NCI-H526 treated with DMSO at 0.1 percent for 48 hours (cell line): ENCODE measurements at regions not wholly inside any gene's neighbourhood (a gene's known extent, or its start where the extent isn't known, plus 50 kb on each side); places are given as distances from the start of the nearest gene placed in this dataset.
A peak's percentile ranks its signal among the peaks of the same experiment; 100 is the strongest.

Experiments used
- DNase-seq: peaks from one replicate; lab custom pipeline; 2025; lab: John Stamatoyannopoulos, UW

DNA sequence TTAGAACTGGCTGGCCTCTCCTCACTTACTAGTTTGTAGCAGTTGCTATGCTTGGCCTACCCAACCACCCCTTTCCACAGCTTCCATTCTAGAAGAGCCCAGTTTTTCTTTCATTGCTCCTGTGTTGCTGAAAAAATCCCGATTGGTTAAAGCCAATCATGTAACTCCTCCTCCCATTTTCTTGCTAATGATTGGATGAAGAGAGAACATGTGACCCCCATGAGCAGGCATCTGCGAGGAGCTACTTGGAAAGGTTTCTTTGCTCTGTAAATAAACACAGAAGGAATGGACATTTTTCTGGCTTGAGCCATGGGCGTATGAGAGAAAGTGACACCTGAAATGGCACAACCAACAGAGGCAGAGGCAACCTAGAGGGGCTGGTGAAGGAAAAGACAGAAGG is 773.8 kb upstream of the TBX3 start:
- DNase-seq: no peak

DNA sequence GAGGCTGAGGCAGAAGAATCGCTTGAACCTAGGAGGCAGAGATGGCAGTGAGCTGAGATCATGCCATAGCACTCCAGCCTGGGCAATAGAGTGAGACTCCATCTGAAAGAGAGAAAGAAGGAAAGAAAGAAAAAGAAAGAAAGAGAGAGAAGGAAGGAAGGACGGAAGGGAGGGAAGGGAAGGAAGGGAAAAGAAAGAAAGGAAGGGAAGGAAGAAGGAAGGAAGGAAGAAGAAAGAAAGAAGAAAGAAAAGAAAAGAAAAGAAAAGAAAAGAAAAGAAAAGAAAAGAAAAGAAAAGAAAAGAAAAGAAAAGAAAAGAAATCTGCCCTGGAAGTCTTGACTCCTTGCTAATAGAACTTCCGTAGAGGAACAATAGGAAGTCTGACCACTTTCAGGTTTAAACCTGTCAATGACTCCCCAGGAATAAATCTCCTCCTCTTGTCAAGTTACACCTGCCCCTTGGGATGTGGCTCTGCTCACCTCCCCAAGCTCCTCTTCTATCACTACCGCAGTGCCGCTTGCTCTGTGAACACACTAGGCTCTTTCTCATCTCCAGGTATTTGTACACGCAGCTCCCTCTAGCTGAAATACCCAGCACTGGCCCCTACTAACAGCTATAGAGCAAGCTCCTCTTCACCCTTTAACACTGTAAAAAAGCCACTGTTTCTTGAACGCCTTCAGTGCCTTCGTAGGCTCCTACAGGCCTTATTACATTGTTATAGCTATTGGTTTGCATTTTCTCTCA is 773.1 kb upstream of the TBX3 start:
- DNase-seq: peak; percentile 7

DNA sequence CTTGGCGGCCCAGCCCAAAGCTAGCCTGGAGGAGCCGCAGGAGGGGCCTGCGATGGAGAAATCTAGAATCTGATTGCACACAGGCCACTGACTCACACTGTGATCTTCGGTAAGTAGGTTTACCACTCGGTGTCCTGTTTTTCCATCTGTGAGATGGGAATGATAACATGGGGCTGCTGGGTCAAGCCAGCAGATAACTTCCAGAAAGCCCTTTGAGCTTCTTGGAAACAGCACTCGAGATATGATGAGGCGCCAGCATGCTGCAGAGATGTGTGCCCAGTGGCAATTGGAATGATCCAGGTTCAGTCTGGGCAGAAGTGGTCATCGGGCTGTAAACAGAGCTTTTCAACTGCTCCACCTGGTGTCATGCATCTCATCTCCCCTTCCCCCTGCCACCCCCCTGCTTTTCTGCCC is 771.3 kb upstream of the TBX3 start:
- no peak for DNase-seq

DNA sequence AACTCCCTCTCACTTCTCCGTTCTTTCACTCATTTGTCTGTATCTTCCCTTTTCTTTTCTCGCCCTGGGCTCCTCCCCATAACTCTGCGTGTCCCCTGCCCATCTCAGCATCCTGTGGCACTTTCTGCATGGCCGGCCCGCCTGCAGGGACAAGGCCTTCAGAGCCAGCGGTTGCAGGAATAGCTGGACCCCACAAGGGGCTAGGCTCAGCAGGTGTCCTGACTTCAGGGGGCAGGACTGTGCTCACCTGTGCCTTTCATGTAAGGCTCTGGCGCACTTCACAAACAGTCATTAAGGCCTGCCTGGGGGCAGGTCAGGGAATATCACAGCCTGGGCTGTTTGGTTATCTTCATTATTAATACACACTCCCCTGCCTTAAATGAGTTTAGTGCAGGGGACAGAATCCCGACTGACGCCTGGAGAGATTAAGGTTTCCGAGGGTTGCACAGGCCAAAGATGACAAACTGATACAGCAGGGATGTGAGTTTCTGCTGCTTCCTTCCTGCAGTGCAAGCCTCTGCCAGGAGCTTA is 768.8 kb upstream of the TBX3 start:
- DNase-seq: peak; percentile 20

DNA sequence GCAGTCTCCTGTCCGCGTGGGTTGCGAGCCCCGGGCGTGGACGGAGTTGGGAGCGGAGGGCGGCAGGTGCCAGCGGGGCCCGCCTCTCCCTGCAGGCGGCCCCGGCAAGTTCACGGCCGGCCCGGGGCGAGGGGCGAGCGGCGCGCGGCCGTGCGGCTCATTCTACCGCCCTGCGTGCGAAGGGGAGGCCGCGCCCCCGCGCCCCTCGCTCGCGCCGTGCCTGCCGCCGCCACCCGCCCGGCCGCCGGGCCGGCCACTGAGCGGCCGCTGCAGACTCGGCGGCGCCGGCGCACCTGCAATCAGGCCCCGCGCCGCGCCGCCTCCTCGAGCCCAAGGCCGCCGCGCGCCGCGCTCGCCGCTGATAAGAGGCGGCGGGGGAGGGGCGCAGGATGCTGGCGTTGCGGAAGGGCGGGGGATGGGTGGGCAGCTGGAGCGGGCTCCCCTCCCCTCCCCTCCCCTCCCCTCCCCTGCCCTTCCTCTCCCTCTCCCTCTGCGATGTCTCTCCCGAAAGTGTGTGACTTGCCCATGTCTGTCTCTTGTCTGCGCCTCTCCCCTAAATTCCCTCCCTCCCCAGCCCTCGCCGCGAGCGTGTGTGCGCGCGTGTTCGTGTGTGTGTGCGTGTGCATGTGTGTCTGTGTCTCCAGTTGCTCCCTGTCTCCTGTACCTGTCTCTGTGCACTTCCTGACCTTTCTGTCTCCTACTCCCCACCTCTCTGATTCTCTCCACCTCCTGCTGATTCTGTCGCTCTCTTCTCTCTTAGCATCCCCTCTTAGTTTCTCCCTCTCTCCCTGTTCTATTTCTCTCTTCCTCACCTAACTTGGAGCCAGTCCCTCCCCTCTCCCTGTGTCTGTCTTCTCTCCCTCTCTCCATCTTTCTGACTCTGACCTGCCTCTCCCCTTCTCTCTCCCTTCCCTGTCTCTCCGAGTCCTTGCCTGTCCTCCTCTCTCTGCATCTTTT is 768.1 kb upstream of the TBX3 start:
- peak; percentile 75 for DNase-seq

DNA sequence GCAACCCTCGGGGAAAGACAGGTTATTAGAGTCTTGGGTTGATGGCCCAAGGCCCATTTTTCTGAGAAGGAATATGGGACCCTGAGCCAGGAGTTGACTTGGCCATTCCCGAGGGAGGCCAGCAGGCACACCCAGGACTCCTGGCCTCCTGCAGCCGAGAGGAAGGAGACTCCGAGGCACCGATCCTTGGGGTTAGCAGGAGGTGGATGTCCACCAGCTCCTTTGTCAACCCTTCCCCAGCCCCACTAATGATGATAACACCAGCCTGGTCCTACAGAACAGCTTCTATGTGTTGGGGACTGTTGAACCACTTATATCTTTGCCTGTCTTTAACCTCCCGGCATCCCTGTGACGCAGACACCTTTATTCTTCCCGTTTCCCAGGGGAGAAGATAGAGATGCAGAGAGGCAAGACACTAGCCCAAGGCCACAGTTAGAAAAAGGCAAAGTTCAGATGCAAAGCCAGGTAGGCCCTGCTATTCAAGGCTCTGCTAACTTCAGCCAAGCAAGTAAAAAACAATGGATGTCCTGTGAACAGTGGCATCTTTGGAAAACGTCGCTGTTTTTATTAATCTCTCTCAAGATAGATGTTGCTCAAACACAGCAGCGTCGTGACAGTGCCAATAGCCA is 767.3 kb upstream of the TBX3 start:
- DNase-seq: peak; percentile 30

DNA sequence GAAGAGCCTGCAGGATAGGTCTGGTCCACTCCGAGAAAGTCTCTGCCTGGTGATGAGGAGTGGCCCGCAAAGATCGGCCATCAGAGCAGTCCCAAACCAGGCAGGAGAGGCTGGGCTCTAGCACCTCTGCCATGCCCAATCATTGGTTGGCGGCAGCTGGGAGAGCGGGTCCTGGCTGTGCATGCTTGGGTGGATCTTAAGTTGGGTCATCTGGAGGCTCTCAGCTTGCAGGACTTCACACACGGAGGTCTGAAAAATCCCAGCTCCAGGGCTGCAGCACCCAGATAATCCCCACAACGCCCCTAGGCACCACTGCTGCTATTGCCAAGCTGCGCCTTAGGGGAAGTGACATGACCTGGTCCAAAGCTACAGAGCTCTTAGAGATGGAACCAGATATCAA is 766.7 kb upstream of the TBX3 start:
- peak; percentile 12 for DNase-seq

DNA sequence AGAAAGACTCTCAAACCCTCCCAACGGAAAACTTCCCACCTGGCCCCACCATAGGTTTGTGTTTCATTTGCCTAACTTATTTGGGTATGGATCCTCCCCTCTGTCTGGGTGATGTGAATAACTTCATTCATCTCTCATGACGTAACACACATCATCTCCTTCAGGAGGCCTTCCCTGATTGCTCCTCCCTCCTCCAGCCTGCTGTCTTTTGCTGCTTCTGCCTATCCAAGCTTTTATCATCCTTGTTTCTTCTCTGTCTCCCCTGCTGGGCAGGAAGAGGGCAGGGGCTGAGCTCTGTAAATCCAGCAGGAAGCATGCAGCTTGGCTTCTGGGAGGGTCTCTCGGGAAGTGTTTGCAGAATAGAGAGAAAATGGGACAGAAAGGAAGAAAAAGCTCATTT is 766.0 kb upstream of the TBX3 start:
- DNase-seq: peak; percentile 90

DNA sequence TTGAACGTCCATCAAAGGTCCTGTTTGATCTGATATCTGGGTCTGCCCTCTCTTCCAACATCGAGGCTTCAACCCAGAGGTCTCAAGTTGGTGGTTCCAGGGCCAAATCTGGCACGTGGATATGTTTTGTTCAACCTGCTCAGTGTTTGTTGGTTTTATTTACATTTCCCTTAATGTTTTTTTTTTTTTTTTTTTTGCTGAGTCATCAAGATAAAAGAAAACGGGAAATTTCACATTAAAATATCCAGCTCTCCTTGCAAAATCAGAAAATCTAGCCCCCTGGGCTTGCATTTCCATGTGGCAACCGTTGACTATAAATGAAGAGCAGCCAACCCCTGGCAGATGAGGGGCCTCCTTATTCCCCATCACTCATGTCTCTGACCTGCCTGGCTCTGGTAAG is 765.6 kb upstream of the TBX3 start:
- no peak for DNase-seq

DNA sequence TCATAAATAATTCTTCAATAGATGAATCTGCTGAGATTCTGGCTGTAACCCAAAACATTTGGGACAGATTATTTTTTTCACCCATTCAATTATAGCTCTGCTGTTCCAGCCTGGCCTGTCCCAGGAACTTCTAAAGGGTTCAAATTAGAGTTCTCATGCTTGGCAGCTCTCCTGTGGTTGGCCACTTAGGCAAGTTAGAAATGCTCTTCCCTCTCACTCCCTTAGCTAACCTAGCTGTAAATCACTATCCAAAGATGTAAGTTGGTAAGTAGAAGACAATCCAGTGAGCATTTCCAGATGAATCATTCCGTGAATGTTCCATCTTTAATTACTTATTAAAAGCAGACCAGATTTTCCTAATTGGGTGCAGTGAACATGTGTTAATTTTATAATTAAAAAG is 760.4 kb upstream of the TBX3 start:
- no peak for DNase-seq

DNA sequence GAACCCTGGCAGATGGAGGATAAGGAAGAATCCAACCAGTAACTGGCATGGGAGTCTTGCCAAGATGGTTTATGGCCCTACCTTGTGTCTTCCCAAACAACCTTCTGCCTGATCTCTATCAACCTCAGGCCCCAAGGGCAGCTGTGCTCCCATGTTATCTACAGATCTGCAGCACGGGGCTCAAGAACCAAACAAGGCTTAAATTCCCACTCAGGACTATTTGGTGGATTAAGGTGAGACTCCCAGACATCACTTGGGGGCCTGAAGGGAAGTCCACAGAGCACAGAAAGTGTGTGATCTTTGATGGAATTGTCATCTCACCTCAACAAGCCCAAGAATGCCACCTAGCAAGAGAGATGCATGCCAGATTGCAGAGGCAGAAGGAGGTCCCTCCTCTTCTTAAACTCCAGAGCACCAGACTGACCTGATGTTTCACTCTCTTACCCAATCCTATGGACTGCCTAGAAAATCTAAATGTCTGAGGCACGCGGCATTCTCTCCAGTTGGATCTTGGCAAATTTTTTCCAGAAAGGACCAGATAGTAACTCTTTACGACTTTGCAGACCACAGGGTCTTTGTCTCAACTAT is 759.5 kb upstream of the TBX3 start:
- DNase-seq: no peak

DNA sequence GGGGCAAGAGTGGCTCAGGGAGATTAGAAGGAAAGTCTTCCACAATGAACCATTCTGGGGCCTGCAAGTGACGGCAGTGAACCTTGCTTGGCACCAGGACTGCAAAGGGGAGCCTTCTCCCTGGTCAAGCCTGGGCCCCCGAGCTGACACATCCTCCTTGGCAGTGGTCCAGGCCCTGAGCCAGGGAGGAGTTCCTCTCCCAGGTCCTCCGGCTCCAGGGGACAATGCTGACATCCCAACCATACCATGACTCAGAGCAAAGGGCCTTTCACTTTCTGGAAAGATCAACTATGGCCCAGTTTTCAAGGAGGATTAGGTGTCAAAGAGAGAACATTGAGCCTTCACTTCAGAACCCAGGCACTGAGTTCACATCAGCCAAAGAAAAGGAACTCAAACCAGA is 756.5 kb upstream of the TBX3 start:
- DNase-seq: no peak

DNA sequence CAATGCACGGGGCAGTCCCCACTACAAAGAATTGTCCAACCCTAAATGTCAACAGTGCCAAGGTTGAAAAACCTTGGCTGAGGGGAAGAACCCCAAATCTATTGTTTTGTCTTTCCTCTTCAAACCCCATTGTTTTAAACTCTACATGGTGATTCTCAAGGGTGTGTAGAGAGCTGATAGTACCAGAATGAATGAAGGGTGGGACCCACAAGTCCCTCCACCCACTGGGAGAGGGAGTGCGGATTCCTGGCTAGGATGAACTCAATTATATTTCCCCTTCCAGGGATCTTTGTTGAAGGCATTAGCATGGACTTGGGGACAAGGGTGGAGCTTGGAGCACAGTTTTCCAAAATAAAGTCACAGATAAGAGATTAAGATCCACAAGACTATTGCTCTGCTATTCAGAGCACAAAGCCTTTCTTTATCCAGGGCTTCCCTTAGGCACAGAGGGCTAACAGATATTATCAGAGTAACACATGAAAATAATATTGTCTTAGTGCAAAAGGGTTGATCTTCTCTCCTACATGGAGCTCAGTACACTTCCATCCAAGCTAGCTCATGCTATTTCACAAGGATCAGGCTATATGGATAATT is 755.1 kb upstream of the TBX3 start:
- DNase-seq: no peak

DNA sequence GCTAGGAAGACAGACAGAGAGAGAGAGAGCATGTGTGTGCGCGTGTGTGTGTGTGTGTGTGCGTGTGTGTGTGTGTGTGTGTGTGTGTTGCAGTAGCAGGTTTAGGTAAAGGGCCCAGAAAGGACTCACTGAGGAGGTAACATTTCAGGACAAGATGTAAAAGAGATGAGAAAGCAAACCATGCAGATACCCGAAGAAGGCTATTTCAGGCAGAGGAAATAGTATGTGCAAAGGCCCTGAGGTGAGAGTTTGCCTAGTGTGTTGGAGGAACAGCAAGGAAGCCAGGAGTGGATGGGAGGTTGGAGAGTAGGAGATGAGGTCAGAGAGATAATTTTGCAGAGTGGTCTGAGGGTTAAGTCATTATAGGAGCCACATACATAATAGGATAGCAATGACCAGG is 754.3 kb upstream of the TBX3 start:
- DNase-seq: no peak

DNA sequence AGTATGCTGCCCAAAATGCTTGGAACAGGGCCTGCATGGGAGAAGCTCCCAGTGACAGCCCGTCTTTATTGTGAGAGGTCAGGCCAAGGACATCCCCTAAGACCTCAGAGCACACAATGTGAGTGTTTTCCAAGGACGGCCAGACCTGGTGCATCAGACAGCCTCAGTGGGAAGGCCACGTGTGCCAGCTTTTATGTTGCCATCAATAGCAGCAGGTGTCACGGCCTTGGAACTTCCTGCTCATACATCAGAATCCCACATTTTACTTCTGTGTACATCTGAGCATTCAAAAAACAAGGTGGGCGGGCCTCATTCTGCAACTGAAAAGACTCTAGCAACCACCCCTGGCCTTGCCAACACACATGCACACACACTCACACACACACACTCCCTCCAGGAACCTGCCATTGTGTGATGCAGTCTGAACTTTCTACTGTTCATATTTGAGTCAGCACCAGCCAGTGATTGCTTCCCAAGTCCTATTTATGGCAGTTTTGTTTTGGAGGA is 753.1 kb upstream of the TBX3 start:
- DNase-seq: no peak

DNA sequence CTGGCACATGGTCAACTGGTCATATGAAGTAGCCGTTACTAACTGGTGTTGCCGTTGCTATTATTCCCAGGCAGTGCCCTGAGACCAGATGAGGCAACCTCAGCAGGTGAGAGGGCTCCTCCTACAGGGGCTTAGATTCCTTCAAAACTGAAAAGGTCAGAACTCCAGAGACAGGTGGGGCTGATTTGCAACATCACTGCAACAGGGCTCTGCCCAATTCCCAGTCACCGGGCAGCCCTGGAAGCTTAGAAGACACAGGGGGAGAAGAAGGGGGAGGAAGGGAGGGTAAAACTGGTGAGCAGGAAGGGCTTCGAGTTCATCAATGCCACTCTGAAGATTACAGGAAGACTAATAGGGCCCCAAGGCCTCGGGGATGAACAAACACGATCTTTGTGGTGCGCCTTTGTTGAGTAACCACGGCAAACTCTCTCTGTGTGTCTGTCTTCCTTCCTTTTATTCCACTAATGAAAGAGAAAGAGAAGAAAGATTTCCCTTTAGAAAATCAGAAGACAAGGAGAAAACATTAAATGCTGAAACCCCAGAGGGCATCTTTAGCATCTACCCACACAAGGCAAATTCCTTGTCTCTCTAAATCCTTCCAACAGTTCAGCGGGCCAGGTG is 749.1 kb upstream of the TBX3 start:
- DNase-seq: no peak

DNA sequence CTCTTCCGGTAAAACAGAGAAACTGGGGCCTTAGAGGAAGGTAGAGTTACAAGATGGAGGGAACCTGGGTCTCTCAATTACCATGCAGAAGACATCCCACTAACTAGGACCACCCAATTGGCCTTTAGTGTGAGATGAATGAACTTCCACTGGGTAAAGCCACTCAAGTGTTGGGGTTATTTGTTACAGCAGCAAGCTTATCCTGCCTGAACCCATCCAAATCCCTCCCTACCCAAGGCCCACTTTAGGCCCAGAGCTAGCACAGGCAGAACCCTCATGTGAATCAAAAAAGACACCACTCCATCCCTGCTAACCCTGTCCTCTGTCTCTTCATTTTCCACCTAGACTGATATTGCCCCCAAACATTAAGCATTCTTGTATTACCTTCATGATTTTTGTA is 746.7 kb upstream of the TBX3 start:
- DNase-seq: no peak

DNA sequence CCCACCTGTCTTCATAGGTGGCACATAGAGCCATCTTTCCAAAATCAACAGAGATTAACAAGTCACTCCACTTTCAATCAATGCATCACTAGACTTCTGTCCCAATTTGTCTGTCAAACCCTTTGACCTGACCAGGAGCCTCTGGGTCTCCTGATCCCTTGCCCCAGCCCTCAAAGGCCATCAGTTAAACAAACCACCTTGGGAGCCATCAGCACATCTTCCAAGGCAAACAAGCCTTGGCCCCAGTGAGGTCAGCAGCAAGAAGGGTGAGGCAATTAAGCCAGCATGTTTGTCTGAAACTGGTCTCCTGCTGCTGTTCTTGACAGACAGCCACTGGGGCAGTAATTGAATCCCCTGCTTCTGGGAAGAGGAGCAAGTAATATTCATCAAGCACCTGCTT is 742.8 kb upstream of the TBX3 start:
- no peak for DNase-seq

DNA sequence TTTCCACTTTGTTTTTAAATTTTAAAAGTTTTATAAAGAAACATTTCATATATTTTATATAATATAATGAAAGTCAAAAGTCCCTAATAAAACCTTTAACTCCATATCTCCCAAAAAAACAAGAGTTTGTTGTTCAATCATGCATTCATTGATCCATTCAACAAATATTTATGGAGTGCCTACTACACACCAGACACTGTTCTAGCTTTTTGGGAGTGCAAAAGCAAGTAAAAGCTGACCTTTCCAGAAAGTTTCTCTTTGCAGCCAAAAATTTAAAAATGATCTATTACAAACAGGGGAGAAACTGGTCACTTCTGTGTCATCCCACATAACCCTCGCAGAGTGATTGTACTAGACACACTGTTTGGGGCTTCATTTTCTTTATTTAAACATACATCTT is 740.0 kb upstream of the TBX3 start:
- no peak for DNase-seq

DNA sequence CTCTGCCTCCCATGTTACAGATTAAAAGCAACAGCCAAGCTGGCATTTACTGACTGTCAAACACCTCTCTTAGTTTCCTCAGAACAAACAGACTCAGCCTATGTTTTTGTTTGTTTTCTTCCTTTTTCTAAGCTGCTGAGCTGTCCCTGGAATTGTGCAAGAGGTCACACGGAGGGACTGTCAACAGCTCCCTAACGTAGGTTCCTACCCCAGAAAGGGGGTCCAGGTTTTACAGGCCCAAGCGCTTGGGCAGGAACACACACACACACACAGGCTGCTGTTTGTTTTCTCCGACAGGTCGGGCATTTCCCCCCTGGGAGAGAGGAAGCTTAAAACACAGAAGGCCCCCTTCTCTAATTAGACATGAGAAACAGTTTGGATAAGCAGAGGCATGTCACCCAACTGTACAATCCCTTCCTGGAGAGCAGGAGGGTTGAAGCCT is 739.6 kb upstream of the TBX3 start:
- no peak for DNase-seq
